Smooth muscle cell (in vitro differentiated cells): ENCODE measurements at regions not wholly inside any gene's neighbourhood (a gene's known extent, or its start where the extent isn't known, plus 50 kb on each side); places are given as distances from the start of the nearest gene placed in this dataset.

Experiments
- DNase-seq: peaks from one replicate; lab custom pipeline; 2025; ENCODE audit not compliant: unreplicated experiment; lab: John Stamatoyannopoulos, UW
- H2AFZ ChIP-seq: fragments of 200-600 bp; sonication (generic); 2 replicates; pipeline ENCODE4 v1.6.0; 2016; ENCODE audit warnings: antibody characterized with exemption, low read depth, mild to moderate bottlenecking
- H3F3A ChIP-seq: fragments of 200-600 bp; sonication (generic); 2 replicates; pipeline ENCODE4 v1.6.0; 2017; ENCODE audit warnings: antibody characterized with exemption, low read depth
- H3K27ac ChIP-seq: fragments of 200-600 bp; sonication (generic); 2 replicates; pipeline ENCODE4 v1.5.1; 2016; ENCODE audit warnings: low read depth, mild to moderate bottlenecking
- H3K27me3 ChIP-seq: fragments of 200-600 bp; sonication (generic); 2 replicates; pipeline ENCODE4 v1.6.1; 2016; ENCODE audit warnings: low read depth, mild to moderate bottlenecking
- H3K36me3 ChIP-seq: fragments of 200-600 bp; sonication (generic); 2 replicates; pipeline ENCODE4 v1.5.1; 2016; ENCODE audit warnings: low read depth
- H3K4me1 ChIP-seq: fragments of 200-600 bp; sonication (generic); 2 replicates; pipeline ENCODE4 v1.5.1; 2016; ENCODE audit warnings: low read depth
- H3K4me2 ChIP-seq: fragments of 200-600 bp; sonication (generic); 2 replicates; pipeline ENCODE4 v1.6.0; 2016; ENCODE audit warnings: mild to moderate bottlenecking
- H3K4me3 ChIP-seq: fragments of 200-600 bp; sonication (generic); 2 replicates; pipeline ENCODE4 v1.5.1; 2016; ENCODE audit warnings: mild to moderate bottlenecking
- H3K79me2 ChIP-seq: fragments of 200-600 bp; sonication (generic); 2 replicates; pipeline ENCODE4 v1.6.0; 2016; ENCODE audit warnings: low read depth, mild to moderate bottlenecking
- H3K9ac ChIP-seq: fragments of 200-600 bp; sonication (generic); 2 replicates; pipeline ENCODE4 v1.6.0; 2016; ENCODE audit warnings: low read depth
- H3K9me3 ChIP-seq: fragments of 200-600 bp; sonication (generic); replicated peaks from 2 replicates; pipeline ENCODE4 v1.5.1; 2016; ENCODE audit warnings: low read depth
- H4K20me1 ChIP-seq: fragments of 200-600 bp; sonication (generic); 2 replicates; pipeline ENCODE4 v1.6.0; 2016; ENCODE audit warnings: low read depth
- CTCF ChIP-seq: fragments of 200-600 bp; sonication (generic); IDR thresholded peaks from 2 replicates; pipeline ENCODE4 v1.5.1; 2017; ENCODE audit warnings: borderline replicate concordance, mild to moderate bottlenecking, antibody characterized with exemption; ENCODE audit not compliant: insufficient read depth, poor library complexity, severe bottlenecking
- WGBS: methylation state at CpG from one replicate; pipeline ENCODE4 v1.1.7; 2016; ENCODE audit warnings: low lambda C conversion rate; 5-methylcytosine and 5-hydroxymethylcytosine counted together

- Histone ChIP-seq H3K9ac (no peak overlapping the region), H3K4me3 (no peak overlapping the region), H3K4me2 (no peak overlapping the region), H3F3A (no peaks in the 10 kb centered on the region), H3K9me3 (no peaks in the 10 kb centered on the region), H3K27ac (no peak overlapping the region), H2AFZ (no peak overlapping the region), H4K20me1 (peaks cover 100% of the 10 kb centered on the region), H3K36me3 (no peaks in the 10 kb centered on the region), H3K27me3 (no peaks in the 10 kb centered on the region), H3K79me2 (peaks cover 100% of the 10 kb centered on the region), H3K4me1 (peaks cover 55% of the 10 kb centered on the region)
- no peak for TF ChIP-seq CTCF
- no peak for DNase-seq
- 99% methylated on average over 5 of the region's 5 CpGs for WGBS
These were observed 439.1 kb downstream of the SHQ1 start for GRCh38 chr3:72408983-72409779.

- Histone ChIP-seq H3K4me3 (no peak overlapping the region), H3K4me2 (no peak overlapping the region), H3K4me1 (peaks cover 56% of the 10 kb centered on the region), H3K27ac (no peak overlapping the region), H3K79me2 (peaks cover 100% of the 10 kb centered on the region), H2AFZ (no peak overlapping the region), H3F3A (no peaks in the 10 kb centered on the region), H4K20me1 (peaks cover 100% of the 10 kb centered on the region), H3K27me3 (no peaks in the 10 kb centered on the region), H3K36me3 (no peaks in the 10 kb centered on the region), H3K9me3 (no peaks in the 10 kb centered on the region), H3K9ac (no peak overlapping the region)
- WGBS = 80% methylated on average over 6 of the region's 6 CpGs
- TF ChIP-seq CTCF = no peak
- no peak for DNase-seq
These were observed 440.5 kb downstream of the SHQ1 start for GRCh38 chr3:72407766-72408165.

- Histone ChIP-seq H4K20me1 (peaks cover 100% of the 10 kb centered on the region), H3K4me3 (no peak overlapping the region), H3K27me3 (no peaks in the 10 kb centered on the region), H3K9me3 (no peaks in the 10 kb centered on the region), H2AFZ (no peak overlapping the region), H3K36me3 (no peaks in the 10 kb centered on the region), H3K9ac (no peak overlapping the region), H3K27ac (no peak overlapping the region), H3F3A (no peaks in the 10 kb centered on the region), H3K4me2 (no peak overlapping the region), H3K4me1 (peaks cover 47% of the 10 kb centered on the region), H3K79me2 (peaks cover 100% of the 10 kb centered on the region)
- TF ChIP-seq CTCF = no peak
- WGBS = 70% methylated on average over 7 of the region's 7 CpGs
- no peak for DNase-seq
These were observed 442.2 kb downstream of the SHQ1 start for GRCh38 chr3:72405943-72406566.
